Panc1 (cell line): ENCODE measurements at regions not wholly inside any gene's neighbourhood (a gene's known extent, or its start where the extent isn't known, plus 50 kb on each side); places are given as distances from the start of the nearest gene placed in this dataset.

Experiments
- ATAC-seq: fragments of 200-7000 bp; cut with Tn5 transposase; 2 replicates; pipeline ENCODE4 v1.9.1; 2020; ENCODE audit warnings: mild to moderate bottlenecking, moderate library complexity
- BruUV-seq: library from RNA; stranded (reverse); fragments of 400-500 nt; replicated peaks from 2 replicates; lab custom pipeline; 2021; lab: Mats Ljungman, UMichigan
- CTCF ChIA-PET: fragments of 300-600 bp; sonication (Branson Sonifier 250); formaldehyde crosslinking; loops from one replicate; lab custom pipeline; 2022; ENCODE audit warnings: antibody characterized with exemption; lab: Charles Lee
- POLR2A ChIA-PET: fragments of 300-600 bp; sonication (Branson Sonifier 250); formaldehyde crosslinking; loops from one replicate; lab custom pipeline; 2022; ENCODE audit warnings: antibody characterized with exemption; lab: Charles Lee
- DNase-seq: peaks from one replicate; pipeline ENCODE4 v3.0.0-alpha.2; 2010; ENCODE audit warnings: low read depth, low spot score
- H3K27ac ChIP-seq: 2 replicates; pipeline ENCODE4 v1.5.1; 2011; ENCODE audit warnings: mild to moderate bottlenecking, low read length, inconsistent platforms
- H3K27me3 ChIP-seq: fragments of 200-500 bp; sonication (Bioruptor generic); 2 replicates; pipeline ENCODE4 v1.6.0; 2014; ENCODE audit warnings: low read length, inconsistent platforms; ENCODE audit not compliant: control insufficient read depth, insufficient read depth
- H3K36me3 ChIP-seq: fragments of 200-500 bp; sonication (Bioruptor generic); 2 replicates; pipeline ENCODE4 v1.5.1; 2014; ENCODE audit warnings: inconsistent platforms, mild to moderate bottlenecking, low read length, moderate library complexity; ENCODE audit not compliant: control insufficient read depth, insufficient read depth
- H3K4me1 ChIP-seq: 2 replicates; pipeline ENCODE4 v1.5.1; 2011; ENCODE audit warnings: inconsistent platforms, mild to moderate bottlenecking, low read length, moderate library complexity; ENCODE audit not compliant: control insufficient read depth, insufficient read depth
- H3K4me3 ChIP-seq, 2 experiments: 2 replicates each; pipeline ENCODE4 v1.5.1; 2011 to 2012; ENCODE audit warnings: low read depth in 2 of 2, low read length in 2 of 2, mild to moderate bottlenecking in 2 of 2, inconsistent platforms in 1 of 2, moderate library complexity in 1 of 2
- H3K9me3 ChIP-seq: fragments of 200-500 bp; sonication (Bioruptor generic); 2 replicates; pipeline ENCODE4 v1.5.1; 2014; ENCODE audit warnings: low read depth, mild to moderate bottlenecking, inconsistent platforms, low read length, moderate library complexity; ENCODE audit not compliant: control insufficient read depth, insufficient read depth
- CTCF ChIP-seq: fragments of 450-650 bp; IDR thresholded peaks from 2 replicates; pipeline ENCODE4 v1.5.1; 2017; ENCODE audit warnings: mild to moderate bottlenecking
- POLR2AphosphoS5 ChIP-seq: IDR thresholded peaks from 2 replicates; pipeline ENCODE4 v1.6.1; 2012; ENCODE audit warnings: mild to moderate bottlenecking, low read depth, low read length, moderate library complexity
- REST ChIP-seq, 2 experiments: IDR thresholded peaks; 2 replicates each; pipeline ENCODE4 v1.6.1; 2011 to 2012; ENCODE audit warnings: low read depth in 2 of 2, control low read depth in 1 of 2, low read length in 1 of 2, mild to moderate bottlenecking in 1 of 2, moderate library complexity in 1 of 2; ENCODE audit not compliant: insufficient read depth in 1 of 2
- SIN3A ChIP-seq: IDR thresholded peaks from 2 replicates; pipeline ENCODE4 v1.6.1; 2012; ENCODE audit warnings: low read depth, mild to moderate bottlenecking, low read length, moderate library complexity, borderline replicate concordance; ENCODE audit not compliant: insufficient read depth
- TCF7L2 ChIP-seq: IDR thresholded peaks from 2 replicates; pipeline ENCODE4 v1.6.1; 2011; ENCODE audit warnings: mild to moderate bottlenecking, low read depth, low read length, inconsistent platforms
- in situ Hi-C: cut with HindIII; loops from 2 replicates; pipeline ENCODE4 v1.10.0; 2016; ENCODE audit warnings: low sequenced_read_pairs, low pct_unique_long_range_greater_than_20kb
- intact Hi-C: fragments of 100-400 bp; cut with micrococcal nuclease; formaldehyde crosslinking; loops from one replicate; pipeline ENCODE4 v1.10.0; 2022; ENCODE audit not compliant: unreplicated experiment

GRCh38 chr7:114761973-114762372 is 159.9 kb upstream of the MDFIC start:
- Histone ChIP-seq H3K27ac (no peak overlapping the region), H3K27me3 (no peaks in the 10 kb centered on the region), H3K36me3 (no peaks in the 10 kb centered on the region), H3K9me3 (no peaks in the 10 kb centered on the region), H3K4me1 (no peaks in the 10 kb centered on the region), H3K4me3 (no peak overlapping the region)
- ATAC-seq (no peak), DNase-seq (no peak)
- CTCF ChIA-PET, result no interaction called here
- BruUV-seq, result no TSS peak
- intact Hi-C loops (no loop called here), in situ Hi-C loops (no loop called here)
- POLR2A ChIA-PET, result no interaction called here
- TF ChIP-seq TCF7L2 (no peak), POLR2AphosphoS5 (no peak), REST (IDR thresholded peaks at IDR 0.05; ENCODE audit: insufficient read depth in 1 of 2, low read depth in 2 of 2, low read length in 1 of 2) (no peak), SIN3A (no peak)

GRCh38 chr7:114765331-114766040 is 156.4 kb upstream of the MDFIC start:
- no peaks in the 10 kb centered on the region for H3K9me3 ChIP-seq
- POLR2A ChIA-PET, result no interaction called here

More at GRCh38 chr7:114765331-114766040, 156.4 kb upstream of the MDFIC start:
- intact Hi-C loops, result no loop called here
- Histone ChIP-seq H3K4me1 (no peaks in the 10 kb centered on the region), H3K27me3 (no peaks in the 10 kb centered on the region), H3K27ac (no peak overlapping the region), H3K4me3 (no peak overlapping the region), H3K36me3 (no peaks in the 10 kb centered on the region)
- no peak for TF ChIP-seq TCF7L2
- TF ChIP-seq CTCF, result no peak
- no TSS peak for BruUV-seq
- ATAC-seq (no peak), DNase-seq (no peak)
- CTCF ChIA-PET, result no interaction called here
- in situ Hi-C loops, result no loop called here
